RWPE2 (cell line): ENCODE measurements at regions not wholly inside any gene's neighbourhood (a gene's known extent, or its start where the extent isn't known, plus 50 kb on each side); places are given as distances from the start of the nearest gene placed in this dataset.
"Not testable (repeated sequence)": the region's sequence is repeated elsewhere in the genome, so short reads cannot be mapped to it uniquely, and the experiment has no call there.

ENCODE experiments used
- ATAC-seq: fragments of 200-7000 bp; cut with Tn5 transposase; 3 replicates; pipeline ENCODE4 v1.9.1; 2021; ENCODE audit warnings: low read depth
- DNase-seq: peaks from one replicate; pipeline ENCODE4 v3.0.0-alpha.2; 2020; ENCODE audit warnings: low spot score
- H3K27ac ChIP-seq: fragments of 450-650 bp; 2 replicates; pipeline ENCODE4 v1.5.1; 2017; ENCODE audit warnings: mild to moderate bottlenecking; ENCODE audit not compliant: poor library complexity, severe bottlenecking
- H3K27me3 ChIP-seq: fragments of 250-450 bp; sonication (Bioruptor Pico); 2 replicates; pipeline ENCODE4 v1.5.1; 2021; ENCODE audit warnings: mild to moderate bottlenecking, moderate library complexity; ENCODE audit not compliant: insufficient read depth, poor library complexity, severe bottlenecking
- H3K36me3 ChIP-seq: fragments of 250-450 bp; sonication (Bioruptor Pico); 2 replicates; pipeline ENCODE4 v1.5.1; 2020; ENCODE audit warnings: low read depth, mild to moderate bottlenecking, moderate library complexity
- H3K4me1 ChIP-seq: fragments of 250-450 bp; sonication (Bioruptor Pico); 2 replicates; pipeline ENCODE4 v1.5.1; 2021; ENCODE audit warnings: mild to moderate bottlenecking, moderate library complexity; ENCODE audit not compliant: insufficient read depth, poor library complexity, severe bottlenecking
- H3K4me3 ChIP-seq: fragments of 250-450 bp; sonication (Bioruptor Pico); 2 replicates; pipeline ENCODE4 v1.5.1; 2021; ENCODE audit warnings: mild to moderate bottlenecking, moderate library complexity; ENCODE audit not compliant: severe bottlenecking
- H3K9me3 ChIP-seq: fragments of 250-450 bp; sonication (Bioruptor Pico); 2 replicates; pipeline ENCODE4 v1.5.1; 2021; ENCODE audit warnings: mild to moderate bottlenecking, moderate library complexity; ENCODE audit not compliant: severe bottlenecking
- TF ChIP-seq, protein P1 (sequence below): fragments of 450-650 bp; IDR thresholded peaks from one replicate; pipeline ENCODE4 v1.5.1; 2017; ENCODE audit warnings: mild to moderate bottlenecking, moderate library complexity; ENCODE audit not compliant: poor library complexity, severe bottlenecking

DNA sequence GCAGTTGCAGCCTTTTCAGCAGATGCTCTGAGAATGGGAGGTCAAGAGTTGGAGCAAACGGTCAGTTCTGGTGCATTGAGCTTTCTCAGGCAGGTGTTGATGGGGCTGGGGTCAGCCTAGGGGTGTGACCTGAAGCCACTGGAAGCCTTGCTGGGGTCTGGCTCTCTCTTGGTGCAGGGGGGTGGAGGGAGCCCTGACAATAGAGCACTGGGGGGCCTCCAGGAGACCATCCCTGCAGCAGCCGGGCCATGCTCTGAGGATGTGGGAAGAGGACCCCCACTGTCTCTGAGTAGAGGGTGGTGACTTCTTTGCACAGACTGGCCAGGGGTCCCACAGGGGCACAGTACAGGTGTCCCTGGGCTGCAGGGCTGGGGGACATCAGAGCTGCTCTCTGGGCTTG, 528.8 kb downstream of the GOLGA6L6 start:
- not testable (repeated sequence) for H3K4me3 ChIP-seq, H3K4me1 ChIP-seq, H3K36me3 ChIP-seq, H3K9me3 ChIP-seq, H3K27ac ChIP-seq, H3K27me3 ChIP-seq, ATAC-seq
- DNase-seq = peak; percentile 40

DNA sequence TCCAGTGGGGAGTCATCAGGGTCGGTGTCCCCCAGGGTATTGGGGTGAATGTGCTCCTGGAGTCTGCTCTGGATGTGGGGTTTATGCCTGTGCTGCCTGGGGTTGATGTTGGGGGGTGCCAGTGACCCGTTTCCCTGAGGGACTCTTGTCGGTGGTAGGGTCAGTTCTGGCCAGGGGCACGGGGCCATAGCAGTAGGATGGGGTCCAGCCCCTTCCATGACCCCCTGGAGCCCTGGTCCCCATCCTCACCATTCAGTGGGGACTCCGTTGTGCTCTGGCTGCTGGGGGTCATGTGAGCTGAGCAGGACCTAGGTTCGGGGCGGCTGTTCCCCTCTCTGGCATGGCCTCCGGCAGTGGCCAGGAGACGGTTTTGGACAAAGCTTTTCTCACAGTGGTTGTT, 530.8 kb downstream of the GOLGA6L6 start:
- H3K4me1 ChIP-seq, H3K36me3 ChIP-seq, H3K4me3 ChIP-seq, ATAC-seq, H3K9me3 ChIP-seq, H3K27ac ChIP-seq, H3K27me3 ChIP-seq: not testable (repeated sequence)
- peak; percentile 52 for DNase-seq

DNA sequence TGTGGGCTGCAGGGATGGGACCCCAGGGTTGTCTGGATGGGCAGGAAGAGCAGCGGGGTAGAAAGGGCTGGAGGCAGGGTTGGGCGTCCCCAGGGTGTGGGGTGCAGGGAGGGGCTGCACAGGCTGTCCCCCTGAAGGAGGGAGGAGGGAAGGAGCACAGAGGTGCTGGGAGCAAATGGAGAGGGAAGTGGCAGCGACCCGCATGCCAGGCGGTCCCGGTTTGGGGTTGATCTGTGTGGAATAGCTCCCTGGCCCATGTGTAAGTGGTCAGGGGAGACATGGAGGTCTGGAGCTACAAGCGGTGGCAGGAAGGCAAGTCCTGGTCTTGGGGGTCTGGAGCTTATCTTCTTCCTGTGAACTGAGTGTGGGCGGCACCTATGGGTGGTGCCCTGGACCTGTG, 532.0 kb downstream of the GOLGA6L6 start:
- not testable (repeated sequence) for H3K9me3 ChIP-seq, H3K4me1 ChIP-seq, H3K4me3 ChIP-seq, H3K36me3 ChIP-seq, H3K27ac ChIP-seq, H3K27me3 ChIP-seq, ATAC-seq
- peak; percentile 29 for DNase-seq

DNA sequence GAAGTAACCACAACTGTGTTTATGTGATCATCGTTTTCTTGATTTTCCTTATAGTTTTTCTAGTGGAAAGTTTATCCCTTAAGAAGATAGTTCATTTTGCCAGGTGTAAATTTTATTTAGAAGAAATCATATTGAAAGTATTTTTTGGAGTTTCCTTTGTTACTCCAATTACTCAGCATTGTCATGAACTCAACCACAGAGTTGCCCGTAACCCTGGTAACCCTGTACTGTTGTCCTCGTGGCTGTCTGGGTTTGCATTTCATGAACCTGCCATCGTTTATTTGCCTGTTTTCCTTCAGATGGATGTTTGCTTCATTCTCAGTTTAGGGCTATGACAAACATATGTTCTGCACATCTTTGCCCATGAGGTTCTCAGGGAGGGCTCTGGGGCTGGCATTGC, 534.3 kb downstream of the GOLGA6L6 start:
- H3K27me3 ChIP-seq, ATAC-seq, DNase-seq, H3K27ac ChIP-seq, H3K4me1 ChIP-seq, H3K36me3 ChIP-seq, H3K9me3 ChIP-seq, H3K4me3 ChIP-seq: not testable (repeated sequence)

DNA sequence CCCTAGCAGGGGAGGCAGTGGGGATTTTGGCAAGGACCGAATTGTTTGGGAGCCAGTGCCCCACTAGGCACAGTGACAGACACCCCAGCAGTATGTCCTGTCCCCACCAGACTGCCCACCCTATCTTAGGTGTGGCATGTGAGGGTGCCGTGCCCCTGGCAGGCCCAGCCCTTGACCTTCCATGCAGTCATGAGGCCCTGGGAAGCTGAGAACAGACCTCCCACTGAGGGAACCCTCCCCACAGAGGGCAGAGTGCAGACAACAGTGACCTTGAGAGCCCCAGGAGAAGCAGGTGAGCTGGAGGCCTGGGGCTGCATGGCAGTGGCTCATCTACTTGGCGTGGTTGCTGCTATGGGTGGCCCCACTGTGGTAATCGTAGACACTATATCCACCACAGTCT, 538.1 kb downstream of the GOLGA6L6 start:
- H3K9me3 ChIP-seq, H3K36me3 ChIP-seq, ATAC-seq, H3K4me3 ChIP-seq, H3K27me3 ChIP-seq, H3K4me1 ChIP-seq, H3K27ac ChIP-seq, DNase-seq: not testable (repeated sequence)

DNA sequence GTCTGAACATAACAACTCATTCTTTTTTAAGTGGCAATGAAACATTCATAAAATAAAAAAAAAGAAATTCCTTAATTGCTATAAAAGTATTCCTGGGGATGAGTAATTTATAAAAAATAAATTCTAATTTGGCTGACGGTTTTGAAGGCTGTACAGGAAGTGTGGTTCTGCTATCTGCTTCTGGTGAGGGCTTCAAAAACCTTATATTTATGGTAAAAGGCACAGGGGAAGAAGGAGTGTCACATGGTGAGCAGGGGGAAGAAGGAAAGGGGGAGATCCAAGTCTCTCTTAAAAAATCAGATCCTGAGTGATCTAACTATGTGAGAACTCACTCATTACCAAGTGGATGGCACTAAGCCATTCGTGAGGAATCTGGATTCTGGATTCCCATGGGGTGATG, 539.0 kb downstream of the GOLGA6L6 start:
- not testable (repeated sequence) for DNase-seq, H3K27ac ChIP-seq, H3K4me1 ChIP-seq, H3K36me3 ChIP-seq, H3K27me3 ChIP-seq, H3K4me3 ChIP-seq, H3K9me3 ChIP-seq
- peak; percentile 23; the same call in 1 of the 3 replicates for ATAC-seq

DNA sequence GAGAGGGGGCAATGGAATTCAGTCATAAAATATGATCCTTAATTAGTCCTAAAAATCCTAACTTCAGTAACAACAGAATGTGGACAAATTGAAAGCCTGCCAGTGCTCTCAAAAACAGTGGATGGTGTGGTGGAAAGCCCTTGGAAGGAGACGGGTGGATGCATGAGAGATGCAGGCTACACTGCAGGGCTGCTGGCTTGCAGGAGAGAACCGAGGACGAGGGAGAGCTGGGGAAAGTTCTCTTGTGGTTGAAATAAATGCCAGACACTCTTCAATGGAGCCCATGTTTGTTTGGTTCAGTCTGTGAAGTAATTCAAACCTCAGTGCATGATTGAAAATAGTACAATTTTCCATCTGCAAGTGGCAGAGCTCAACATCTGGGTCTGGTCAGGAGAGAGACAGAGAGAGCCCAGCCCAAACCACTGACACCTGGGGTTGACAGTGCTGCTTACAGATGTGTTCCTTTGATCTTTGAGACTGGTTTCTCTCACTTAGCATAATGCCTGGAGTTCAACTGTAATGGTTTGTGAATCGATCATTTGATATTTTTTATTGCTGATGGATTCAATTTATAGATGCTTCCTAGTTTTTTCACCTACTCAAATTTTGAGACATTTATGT, 544.9 kb downstream of the GOLGA6L6 start:
- not testable (repeated sequence) for ATAC-seq, H3K27me3 ChIP-seq, H3K4me3 ChIP-seq, H3K9me3 ChIP-seq, H3K4me1 ChIP-seq, H3K27ac ChIP-seq, DNase-seq, H3K36me3 ChIP-seq

DNA sequence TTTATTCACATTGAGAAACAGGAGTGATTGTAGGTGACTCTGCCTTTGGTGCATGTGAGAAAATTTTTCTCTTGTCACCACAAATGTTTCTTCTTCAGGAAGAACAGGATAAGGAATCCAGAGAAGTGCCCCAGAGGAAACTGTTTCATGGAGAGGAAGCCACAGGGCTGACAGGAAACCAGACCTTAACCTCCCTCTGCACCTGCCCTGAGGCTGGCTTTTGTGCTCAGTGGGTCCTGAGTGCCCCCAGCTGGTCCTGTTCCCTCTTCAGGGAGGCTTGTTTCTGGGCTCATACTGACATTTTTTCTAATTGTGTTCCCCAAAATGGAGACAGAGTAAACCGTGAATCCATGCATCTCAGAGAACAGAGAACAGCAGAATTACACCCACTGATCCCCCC, 546.3 kb downstream of the GOLGA6L6 start:
- not testable (repeated sequence) for H3K9me3 ChIP-seq, ATAC-seq, DNase-seq, H3K4me3 ChIP-seq, H3K27me3 ChIP-seq, H3K4me1 ChIP-seq, H3K36me3 ChIP-seq, H3K27ac ChIP-seq

DNA sequence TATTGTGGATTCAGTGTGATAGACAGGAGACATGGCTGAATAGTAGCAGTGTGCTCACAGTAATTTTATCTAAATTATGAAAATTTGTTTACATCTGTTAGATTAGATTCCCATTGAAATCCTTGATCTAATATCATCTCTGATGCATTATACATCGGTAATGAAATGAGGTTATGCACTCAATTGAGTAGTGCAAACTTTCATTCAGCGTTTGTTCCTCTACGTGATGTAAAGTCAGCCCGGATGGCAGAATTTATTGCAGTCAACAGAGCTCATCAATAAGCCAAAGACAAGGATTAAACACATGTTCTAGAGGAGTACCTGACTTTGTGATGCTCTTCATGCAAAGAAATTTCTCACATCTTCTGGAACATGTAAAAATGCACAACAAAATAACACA, 549.2 kb downstream of the GOLGA6L6 start:
- Histone ChIP-seq H3K9me3 (no peaks in the 10 kb centered on the region), H3K27me3 (no peaks in the 10 kb centered on the region)

More for the DNA sequence above, 549.2 kb downstream of the GOLGA6L6 start:
- TF ChIP-seq, protein P1, sequence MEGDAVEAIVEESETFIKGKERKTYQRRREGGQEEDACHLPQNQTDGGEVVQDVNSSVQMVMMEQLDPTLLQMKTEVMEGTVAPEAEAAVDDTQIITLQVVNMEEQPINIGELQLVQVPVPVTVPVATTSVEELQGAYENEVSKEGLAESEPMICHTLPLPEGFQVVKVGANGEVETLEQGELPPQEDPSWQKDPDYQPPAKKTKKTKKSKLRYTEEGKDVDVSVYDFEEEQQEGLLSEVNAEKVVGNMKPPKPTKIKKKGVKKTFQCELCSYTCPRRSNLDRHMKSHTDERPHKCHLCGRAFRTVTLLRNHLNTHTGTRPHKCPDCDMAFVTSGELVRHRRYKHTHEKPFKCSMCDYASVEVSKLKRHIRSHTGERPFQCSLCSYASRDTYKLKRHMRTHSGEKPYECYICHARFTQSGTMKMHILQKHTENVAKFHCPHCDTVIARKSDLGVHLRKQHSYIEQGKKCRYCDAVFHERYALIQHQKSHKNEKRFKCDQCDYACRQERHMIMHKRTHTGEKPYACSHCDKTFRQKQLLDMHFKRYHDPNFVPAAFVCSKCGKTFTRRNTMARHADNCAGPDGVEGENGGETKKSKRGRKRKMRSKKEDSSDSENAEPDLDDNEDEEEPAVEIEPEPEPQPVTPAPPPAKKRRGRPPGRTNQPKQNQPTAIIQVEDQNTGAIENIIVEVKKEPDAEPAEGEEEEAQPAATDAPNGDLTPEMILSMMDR = no peak
- Histone ChIP-seq H3K4me3 (no peak overlapping the region), H3K27ac (no peak overlapping the region), H3K4me1 (no peaks in the 10 kb centered on the region), H3K36me3 (no peaks in the 10 kb centered on the region)
- ATAC-seq = no peak
- no peak for DNase-seq
